ENCODE measurements at regions not wholly inside any gene's neighbourhood (a gene's known extent, or its start where the extent isn't known, plus 50 kb on each side); places are given as distances from the start of the nearest gene placed in this dataset.

- TF ChIP-seq POLR2A (IDR thresholded peaks at IDR 0.05) (no peak), CTCF (IDR thresholded peaks at IDR 0.05) (no peak)
Measured at GRCh38 chr21:43328185-43328957, 98.6 kb downstream of the SIK1 start.
